K562 (cell line): ENCODE measurements at regions not wholly inside any gene's neighbourhood (a gene's known extent, or its start where the extent isn't known, plus 50 kb on each side); places are given as distances from the start of the nearest gene placed in this dataset.

Source experiments
- ATAC-seq: fragments of 200-7000 bp; cut with Tn5 transposase; 3 replicates; pipeline ENCODE4 v1.9.1; 2020; ENCODE audit warnings: moderate library complexity
- BruUV-seq: library from RNA; stranded (reverse); fragments of 400-500 nt; replicated peaks from 2 replicates; lab custom pipeline; 2021; lab: Mats Ljungman, UMichigan
- CTCF ChIA-PET: fragments of 300-600 bp; formaldehyde crosslinking; extraction: SDS; loops from one replicate; lab custom pipeline; 2021; ENCODE audit warnings: low intra/inter-chr PET ratio; lab: Yijun Ruan, JAX
- POLR2A ChIA-PET: fragments of 300-600, 350-650 bp; sonication (Branson Sonifier 250); formaldehyde crosslinking; extraction: SDS; loops from one replicate; lab custom pipeline; 2021; ENCODE audit warnings: antibody characterized with exemption, inconsistent platforms; lab: Yijun Ruan, JAX
- DNase-seq, 4 experiments: peaks; one replicate each; pipeline versions ENCODE4 v3.0.0 to v3.0.0-alpha.2; 2011 to 2018; ENCODE audit warnings: low spot score in 3 of 4, mixed read lengths in 3 of 4; ENCODE audit errors: extremely low read depth in 1 of 4
- FAIRE-seq: peaks from 2 replicates; lab custom pipeline; 2011; peaks lifted over from hg19 to GRCh38; lab: Jason Lieb, UNC
- H2AFZ ChIP-seq: 2 replicates; pipeline ENCODE4 v1.6.0; 2011; ENCODE audit warnings: low read depth, low read length, control low read depth, inconsistent platforms
- H3K27ac ChIP-seq: fragments of 200-600 bp; 3 replicates; pipeline ENCODE4 v1.8.0; 2011; ENCODE audit warnings: low read depth, mild to moderate bottlenecking, control low read depth, inconsistent platforms, low read length, moderate library complexity, mixed read lengths; ENCODE audit errors: extremely low read depth
- H3K27me3 ChIP-seq, 2 experiments: fragments of 300-600 bp in 1 of 2; 2 replicates in 1 of 2; 3 replicates in 1 of 2; pipeline versions ENCODE4 v1.6.0 to v1.8.0; 2011; ENCODE audit warnings: inconsistent platforms in 2 of 2, low read length in 2 of 2, mild to moderate bottlenecking in 1 of 2, mixed read lengths in 1 of 2, moderate library complexity in 1 of 2; ENCODE audit not compliant: control insufficient read depth in 2 of 2, insufficient read depth in 2 of 2
- H3K36me3 ChIP-seq: fragments of 300-600 bp; 3 replicates; pipeline ENCODE4 v1.8.0; 2011; ENCODE audit warnings: mild to moderate bottlenecking, low read length, inconsistent platforms; ENCODE audit not compliant: control insufficient read depth, insufficient read depth
- H3K4me1 ChIP-seq, 2 experiments: fragments of 200-600 bp in 1 of 2; replicated peaks in 1 of 2; 2 replicates in 1 of 2; 3 replicates in 1 of 2; pipeline versions ENCODE4 v1.5.1 to v1.8.0; 2011; ENCODE audit warnings: inconsistent platforms in 2 of 2, low read length in 2 of 2, mild to moderate bottlenecking in 1 of 2, mixed read lengths in 1 of 2, moderate library complexity in 1 of 2; ENCODE audit not compliant: control insufficient read depth in 2 of 2, insufficient read depth in 2 of 2
- H3K4me2 ChIP-seq: 2 replicates; pipeline ENCODE4 v1.6.1; 2011; ENCODE audit warnings: low read length, control low read depth, inconsistent platforms, mixed read lengths; ENCODE audit not compliant: insufficient read depth
- H3K4me3 ChIP-seq: fragments of 200-600 bp; sonication (generic), shearing (Covaris generic); 2 replicates; pipeline ENCODE4 v1.5.1; 2016; ENCODE audit warnings: control low read depth, inconsistent platforms
- H3K79me2 ChIP-seq: fragments of 200-600 bp; 3 replicates; pipeline ENCODE4 v1.8.0; 2011; ENCODE audit warnings: low read length, inconsistent platforms; ENCODE audit not compliant: control insufficient read depth, insufficient read depth
- H3K9ac ChIP-seq, 2 experiments: 2 replicates each; pipeline versions ENCODE4 v1.6.0 to v1.6.1; 2011; ENCODE audit warnings: low read depth in 2 of 2, low read length in 2 of 2, control low read depth in 1 of 2, inconsistent platforms in 1 of 2, mild to moderate bottlenecking in 1 of 2, mixed read lengths in 1 of 2; ENCODE audit not compliant: insufficient read depth in 1 of 2
- H3K9me1 ChIP-seq: one replicate; pipeline ENCODE4 v1.6.0; 2011; ENCODE audit warnings: inconsistent platforms, mild to moderate bottlenecking, low read length, moderate library complexity; ENCODE audit not compliant: control insufficient read depth, insufficient read depth
- H3K9me3 ChIP-seq: replicated peaks from 2 replicates; pipeline ENCODE4 v1.5.1; 2011; ENCODE audit warnings: low read depth, low read length, inconsistent platforms; ENCODE audit not compliant: control insufficient read depth, insufficient read depth
- H4K20me1 ChIP-seq: replicated peaks from 2 replicates; pipeline ENCODE4 v1.6.1; 2011; ENCODE audit warnings: low read length, inconsistent platforms, mixed read lengths; ENCODE audit not compliant: control insufficient read depth, insufficient read depth
- KLF13 ChIP-seq: fragments of 450-650 bp; IDR thresholded peaks from 2 replicates; pipeline ENCODE4 v1.6.1; 2016; ENCODE audit warnings: missing genetic modification characterization, low read depth, mild to moderate bottlenecking, missing compliant biosample characterization, moderate library complexity, borderline replicate concordance
- MECOM ChIP-seq: fragments of 250-450 bp; sonication (Bioruptor Pico); IDR thresholded peaks from 2 replicates; pipeline ENCODE4 v1.8.0; 2022; ENCODE audit warnings: inconsistent platforms
- NONO ChIP-seq, 2 experiments: fragments of 200-400 bp in 1 of 2; fragments of 450-650 bp in 1 of 2; formaldehyde crosslinking in 1 of 2; IDR thresholded peaks; 2 replicates each; pipeline ENCODE4 v1.6.1; 2017; ENCODE audit warnings: low read depth in 2 of 2, mild to moderate bottlenecking in 2 of 2, moderate library complexity in 2 of 2, low read length in 1 of 2
- NR4A1 ChIP-seq, 2 experiments: fragments of 250-450 bp in 1 of 2; fragments of 450-650 bp in 1 of 2; sonication (Bioruptor Pico) in 1 of 2; IDR thresholded peaks; 2 replicates each; pipeline versions ENCODE4 v1.4.0 to v1.6.1; 2016 to 2020; ENCODE audit warnings: mild to moderate bottlenecking in 2 of 2, missing compliant biosample characterization in 1 of 2, missing genetic modification characterization in 1 of 2, moderate library complexity in 1 of 2
- POLR3A ChIP-seq: IDR thresholded peaks from 2 replicates; pipeline ENCODE4 v1.6.1; 2011; ENCODE audit warnings: borderline replicate concordance, mild to moderate bottlenecking, moderate library complexity; ENCODE audit not compliant: insufficient read length, insufficient read depth; ENCODE audit errors: extremely low read depth
- WGBS: fragments of 100-300 bp; shearing (Covaris generic); methylation state at CpG from one replicate; pipeline ENCODE4 v1.1.6; 2016; ENCODE audit warnings: low coverage, mixed read lengths; ENCODE audit not compliant: insufficient coverage; ENCODE audit errors: missing lambda C conversion rate; 5-methylcytosine and 5-hydroxymethylcytosine counted together
- in situ Hi-C: fragments of 300-500 bp; cut with MboI; formaldehyde crosslinking; loops from 4 replicates; pipeline ENCODE4 v1.15.0; 2018; ENCODE audit warnings: inconsistent platforms, mixed read lengths
- intact Hi-C: fragments of 100-400 bp; cut with micrococcal nuclease; formaldehyde crosslinking; loops from 2 replicates; pipeline ENCODE4 v1.14.2; 2022
- TF ChIP-seq, protein P1 (sequence below): sonication (generic); formaldehyde crosslinking; IDR thresholded peaks from 2 replicates; pipeline ENCODE4 v1.9.0; 2022; ENCODE audit warnings: mild to moderate bottlenecking, missing genetic modification reagents
- TF ChIP-seq, protein P2 (sequence below): fragments of 250-450 bp; sonication (Bioruptor Pico); IDR thresholded peaks from 2 replicates; pipeline ENCODE4 v1.4.0; 2020; ENCODE audit warnings: mild to moderate bottlenecking, moderate library complexity

DNA sequence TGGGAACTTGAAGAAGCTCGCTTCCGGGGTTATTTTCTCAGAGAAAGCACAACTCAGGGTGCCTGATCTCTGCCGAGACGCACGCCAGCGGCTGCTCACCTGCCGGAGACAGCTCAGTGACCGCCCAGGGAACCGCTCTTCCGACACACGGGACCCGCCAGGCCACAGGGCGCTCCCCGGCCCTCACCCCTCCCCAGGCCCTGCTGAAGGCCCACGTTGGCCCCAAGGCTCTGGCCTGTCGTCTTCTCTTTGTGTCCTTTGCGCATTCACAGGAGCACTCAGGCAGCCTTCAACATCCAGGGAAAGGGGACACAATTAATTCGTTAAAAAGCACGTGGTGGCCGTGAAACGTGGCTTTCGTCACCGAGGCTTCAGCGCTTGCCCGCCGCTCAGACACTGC lies 276.3 kb upstream of the SALL3 start:
- Histone ChIP-seq H3K79me2 (no peaks in the 10 kb centered on the region), H3K9ac (no peak overlapping the region), H3K36me3 (no peaks in the 10 kb centered on the region), H3K27ac (no peak overlapping the region), H3K4me2 (no peak overlapping the region), H3K4me3 (no peak overlapping the region), H2AFZ (no peak overlapping the region), H3K4me1 (no peaks in the 10 kb centered on the region), H4K20me1 (no peaks in the 10 kb centered on the region), H3K9me1 (no peaks in the 10 kb centered on the region), H3K9me3 (no peaks in the 10 kb centered on the region), H3K27me3 (peaks cover 0 to 17% of the 10 kb centered on the region in 2 experiments; a peak in 3 of 5 replicates)
- FAIRE-seq = no peak
- in situ Hi-C loops (no loop called here), intact Hi-C loops (no loop called here)
- 5% methylated on average over 13 of the region's 26 CpGs for WGBS
- POLR2A ChIA-PET = interaction anchor here (0.6 kb wide), 1 partner anchor 9 kb away, joined by 3 read pairs; no protein-coding TSS in a partner anchor
- CTCF ChIA-PET = no interaction called here
- DNase-seq = no peak
- ATAC-seq = no peak
- TF ChIP-seq, protein P1, sequence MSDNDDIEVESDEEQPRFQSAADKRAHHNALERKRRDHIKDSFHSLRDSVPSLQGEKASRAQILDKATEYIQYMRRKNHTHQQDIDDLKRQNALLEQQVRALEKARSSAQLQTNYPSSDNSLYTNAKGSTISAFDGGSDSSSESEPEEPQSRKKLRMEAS (CRISPR knock-in tag) = no peak
- TF ChIP-seq KLF13 (tag) (no peak), NR4A1 (CRISPR knock-in tag; IDR thresholded peaks at IDR 0.05) (no peak), NR4A1 (tag; IDR thresholded peaks at IDR 0.05) (no peak), POLR3A (no peak), NONO (IDR thresholded peaks at IDR 0.05; ENCODE audit: low read depth in 2 of 2, low read length in 1 of 2) (no peak), MECOM (no peak)
- TF ChIP-seq, protein P2, sequence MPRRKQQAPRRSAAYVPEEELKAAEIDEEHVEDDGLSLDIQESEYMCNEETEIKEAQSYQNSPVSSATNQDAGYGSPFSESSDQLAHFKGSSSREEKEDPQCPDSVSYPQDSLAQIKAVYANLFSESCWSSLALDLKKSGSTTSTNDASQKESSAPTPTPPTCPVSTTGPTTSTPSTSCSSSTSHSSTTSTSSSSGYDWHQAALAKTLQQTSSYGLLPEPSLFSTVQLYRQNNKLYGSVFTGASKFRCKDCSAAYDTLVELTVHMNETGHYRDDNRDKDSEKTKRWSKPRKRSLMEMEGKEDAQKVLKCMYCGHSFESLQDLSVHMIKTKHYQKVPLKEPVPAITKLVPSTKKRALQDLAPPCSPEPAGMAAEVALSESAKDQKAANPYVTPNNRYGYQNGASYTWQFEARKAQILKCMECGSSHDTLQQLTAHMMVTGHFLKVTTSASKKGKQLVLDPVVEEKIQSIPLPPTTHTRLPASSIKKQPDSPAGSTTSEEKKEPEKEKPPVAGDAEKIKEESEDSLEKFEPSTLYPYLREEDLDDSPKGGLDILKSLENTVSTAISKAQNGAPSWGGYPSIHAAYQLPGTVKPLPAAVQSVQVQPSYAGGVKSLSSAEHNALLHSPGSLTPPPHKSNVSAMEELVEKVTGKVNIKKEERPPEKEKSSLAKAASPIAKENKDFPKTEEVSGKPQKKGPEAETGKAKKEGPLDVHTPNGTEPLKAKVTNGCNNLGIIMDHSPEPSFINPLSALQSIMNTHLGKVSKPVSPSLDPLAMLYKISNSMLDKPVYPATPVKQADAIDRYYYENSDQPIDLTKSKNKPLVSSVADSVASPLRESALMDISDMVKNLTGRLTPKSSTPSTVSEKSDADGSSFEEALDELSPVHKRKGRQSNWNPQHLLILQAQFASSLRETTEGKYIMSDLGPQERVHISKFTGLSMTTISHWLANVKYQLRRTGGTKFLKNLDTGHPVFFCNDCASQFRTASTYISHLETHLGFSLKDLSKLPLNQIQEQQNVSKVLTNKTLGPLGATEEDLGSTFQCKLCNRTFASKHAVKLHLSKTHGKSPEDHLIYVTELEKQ = no peak
- no TSS peak for BruUV-seq
